ENCODE measurements at regions not wholly inside any gene's neighbourhood (a gene's known extent, or its start where the extent isn't known, plus 50 kb on each side); places are given as distances from the start of the nearest gene placed in this dataset.
"Not testable (repeated sequence)": the region's sequence is repeated elsewhere in the genome, so short reads cannot be mapped to it uniquely, and the experiment has no call there.

DNA sequence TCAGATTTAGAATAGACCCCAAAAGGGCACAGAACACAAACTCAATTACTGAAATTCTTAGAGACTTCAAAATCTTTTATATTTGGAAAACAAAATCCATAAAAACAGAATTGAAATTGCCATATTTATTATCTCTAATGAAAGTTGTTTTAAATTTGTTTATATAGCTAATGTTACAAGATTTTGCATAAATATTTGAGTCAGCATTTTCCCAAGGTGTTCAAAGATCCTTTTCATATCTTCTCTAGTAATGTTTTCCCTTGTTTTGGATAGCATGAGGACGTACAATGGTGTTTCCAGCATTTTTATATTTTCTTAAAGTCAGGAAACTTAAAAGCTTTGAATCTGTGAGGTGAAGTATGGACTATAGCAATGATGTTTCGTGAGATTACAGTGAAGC is 235.2 kb upstream of the EPHA7 start:
- TF ChIP-seq TCF4 (CRISPR knock-in tag; IDR thresholded peaks at IDR 0.05; ENCODE audit: borderline replicate concordance) (no peak), BACH2 (CRISPR knock-in tag; IDR thresholded peaks at IDR 0.05; ENCODE audit: borderline replicate concordance) (no peak), SNAI2 (CRISPR knock-in tag; IDR thresholded peaks at IDR 0.05) (no peak), ZFP3 (CRISPR knock-in tag; IDR thresholded peaks at IDR 0.05) (no peak), TOX (CRISPR knock-in tag; IDR thresholded peaks at IDR 0.05; ENCODE audit: borderline replicate concordance) (no peak), ZFP30 (CRISPR knock-in tag; IDR thresholded peaks at IDR 0.05) (no peak), RARB (CRISPR knock-in tag; IDR thresholded peaks at IDR 0.05) (no peak)
- TF ChIP-seq, protein P1, sequence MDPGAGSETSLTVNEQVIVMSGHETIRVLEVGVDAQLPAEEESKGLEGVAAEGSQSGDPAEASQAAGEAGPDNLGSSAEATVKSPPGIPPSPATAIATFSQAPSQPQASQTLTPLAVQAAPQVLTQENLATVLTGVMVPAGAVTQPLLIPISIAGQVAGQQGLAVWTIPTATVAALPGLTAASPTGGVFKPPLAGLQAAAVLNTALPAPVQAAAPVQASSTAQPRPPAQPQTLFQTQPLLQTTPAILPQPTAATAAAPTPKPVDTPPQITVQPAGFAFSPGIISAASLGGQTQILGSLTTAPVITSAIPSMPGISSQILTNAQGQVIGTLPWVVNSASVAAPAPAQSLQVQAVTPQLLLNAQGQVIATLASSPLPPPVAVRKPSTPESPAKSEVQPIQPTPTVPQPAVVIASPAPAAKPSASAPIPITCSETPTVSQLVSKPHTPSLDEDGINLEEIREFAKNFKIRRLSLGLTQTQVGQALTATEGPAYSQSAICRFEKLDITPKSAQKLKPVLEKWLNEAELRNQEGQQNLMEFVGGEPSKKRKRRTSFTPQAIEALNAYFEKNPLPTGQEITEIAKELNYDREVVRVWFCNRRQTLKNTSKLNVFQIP (CRISPR knock-in tag; IDR thresholded peaks at IDR 0.05; ENCODE audit: borderline replicate concordance, low read depth) = no peak
- ATAC-seq = no peak

DNA sequence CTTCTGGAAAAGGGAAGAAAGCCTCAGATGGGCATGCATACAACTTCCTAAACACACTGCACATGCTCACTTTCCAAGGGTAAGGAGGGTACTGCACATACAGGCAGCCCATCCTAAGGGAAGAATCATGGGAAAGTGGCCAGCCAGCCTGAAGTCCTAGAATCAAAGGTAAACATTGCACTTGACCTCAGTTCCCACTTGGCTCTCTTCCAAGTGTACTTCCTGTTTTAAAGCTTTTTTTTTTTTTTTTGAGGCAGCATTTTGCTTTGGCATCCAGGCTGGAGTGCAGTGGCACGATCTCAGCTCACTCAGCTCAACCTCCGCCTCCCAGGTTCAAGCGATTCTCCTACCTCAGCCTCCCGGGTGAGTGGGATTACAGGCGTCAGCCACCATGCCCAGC is 225.3 kb upstream of the EPHA7 start:
- ATAC-seq = no peak
- TF ChIP-seq ZNF565 (CRISPR knock-in tag; conservative IDR thresholded peaks at IDR 0.05; ENCODE audit: low read depth) (no peak), ZFP3 (CRISPR knock-in tag; IDR thresholded peaks at IDR 0.05) (no peak), OSR1 (CRISPR knock-in tag; IDR thresholded peaks at IDR 0.05) (no peak), BACH2 (CRISPR knock-in tag; IDR thresholded peaks at IDR 0.05; ENCODE audit: borderline replicate concordance) (no peak)

DNA sequence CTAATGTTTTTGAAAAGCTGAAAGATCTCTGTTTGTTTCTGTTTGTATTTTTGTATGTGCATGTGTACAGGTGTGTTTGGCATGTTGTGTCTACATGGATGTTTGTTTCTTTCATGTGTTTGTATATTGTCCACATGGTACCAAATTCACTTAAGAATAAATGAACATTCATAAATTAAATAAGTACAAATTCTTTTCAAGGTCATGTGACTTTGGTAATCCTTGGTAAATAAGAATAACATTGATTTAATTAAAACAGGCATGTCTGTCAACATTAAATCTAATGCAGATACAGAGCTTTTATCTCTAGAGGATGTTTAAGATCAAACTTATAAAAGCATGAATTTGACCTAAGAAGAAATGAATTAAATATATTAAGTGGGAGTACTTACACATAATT is 219.8 kb upstream of the EPHA7 start:
- no peak for ATAC-seq
- no peak for TF ChIP-seq SNAI2 (CRISPR knock-in tag; IDR thresholded peaks at IDR 0.05)
- TF ChIP-seq ZFP30 (CRISPR knock-in tag; IDR thresholded peaks at IDR 0.05) = no peak
- no peak for TF ChIP-seq ZNF70 (CRISPR knock-in tag; IDR thresholded peaks at IDR 0.05)
- TF ChIP-seq PPARA (CRISPR knock-in tag; IDR thresholded peaks at IDR 0.05; ENCODE audit: borderline replicate concordance) = no peak

DNA sequence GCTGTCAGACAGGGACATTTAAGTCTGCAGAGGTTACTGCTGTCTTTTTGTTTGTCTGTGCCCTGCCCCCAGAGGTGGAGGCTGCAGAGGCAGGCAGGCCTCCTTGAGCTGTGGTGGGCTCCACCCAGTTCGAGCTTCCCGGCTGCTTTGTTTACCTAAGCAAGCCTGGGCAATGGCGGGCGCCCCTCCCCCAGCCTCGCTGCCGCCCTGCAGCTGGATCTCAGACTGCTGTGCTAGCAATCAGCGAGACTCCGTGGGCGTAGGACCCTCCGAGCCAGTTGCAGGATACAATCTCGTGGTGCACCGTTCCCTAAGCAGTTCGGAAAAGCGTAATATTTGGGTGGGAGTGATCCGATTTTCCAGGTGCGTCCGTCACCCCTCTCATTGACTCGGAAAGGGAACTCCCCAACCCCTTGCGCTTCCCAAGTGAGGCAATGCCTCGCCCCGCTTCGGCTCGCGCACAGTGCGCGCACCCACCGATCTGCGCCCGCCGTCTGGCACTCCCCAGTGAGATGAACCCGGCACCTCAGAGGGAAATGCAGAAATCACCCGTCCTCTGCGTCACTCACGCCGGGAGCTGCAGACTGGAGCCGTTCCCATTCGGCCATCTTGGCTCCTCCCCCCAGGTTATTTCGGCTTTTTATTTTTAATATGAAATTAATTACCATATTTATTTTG is 217.8 kb upstream of the EPHA7 start:
- not testable (repeated sequence) for ATAC-seq

DNA sequence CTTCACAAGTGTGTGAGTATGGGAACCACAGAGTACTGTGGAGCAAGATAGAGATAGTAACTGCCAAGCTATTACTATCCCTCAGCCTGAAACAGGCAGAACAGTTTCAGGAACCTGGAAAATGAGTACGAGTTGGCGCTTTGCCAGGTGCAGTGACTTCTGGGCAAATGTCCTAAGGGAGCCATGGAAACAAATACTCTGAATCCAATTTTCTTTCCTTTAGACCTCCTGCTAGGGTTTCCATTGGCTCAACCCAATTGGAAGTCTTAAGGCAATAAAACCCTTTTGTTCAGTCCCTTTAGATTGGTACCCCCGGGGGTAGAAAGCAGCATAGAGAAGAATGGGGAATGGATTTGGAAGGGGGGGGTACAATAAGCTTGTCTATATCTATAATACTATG is 205.0 kb upstream of the EPHA7 start:
- ATAC-seq = no peak
- TF ChIP-seq, protein P2, sequence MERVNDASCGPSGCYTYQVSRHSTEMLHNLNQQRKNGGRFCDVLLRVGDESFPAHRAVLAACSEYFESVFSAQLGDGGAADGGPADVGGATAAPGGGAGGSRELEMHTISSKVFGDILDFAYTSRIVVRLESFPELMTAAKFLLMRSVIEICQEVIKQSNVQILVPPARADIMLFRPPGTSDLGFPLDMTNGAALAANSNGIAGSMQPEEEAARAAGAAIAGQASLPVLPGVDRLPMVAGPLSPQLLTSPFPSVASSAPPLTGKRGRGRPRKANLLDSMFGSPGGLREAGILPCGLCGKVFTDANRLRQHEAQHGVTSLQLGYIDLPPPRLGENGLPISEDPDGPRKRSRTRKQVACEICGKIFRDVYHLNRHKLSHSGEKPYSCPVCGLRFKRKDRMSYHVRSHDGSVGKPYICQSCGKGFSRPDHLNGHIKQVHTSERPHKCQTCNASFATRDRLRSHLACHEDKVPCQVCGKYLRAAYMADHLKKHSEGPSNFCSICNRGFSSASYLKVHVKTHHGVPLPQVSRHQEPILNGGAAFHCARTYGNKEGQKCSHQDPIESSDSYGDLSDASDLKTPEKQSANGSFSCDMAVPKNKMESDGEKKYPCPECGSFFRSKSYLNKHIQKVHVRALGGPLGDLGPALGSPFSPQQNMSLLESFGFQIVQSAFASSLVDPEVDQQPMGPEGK (CRISPR knock-in tag; IDR thresholded peaks at IDR 0.05; ENCODE audit: borderline replicate concordance) = no peak
- TF ChIP-seq, protein P1 (CRISPR knock-in tag; IDR thresholded peaks at IDR 0.05; ENCODE audit: borderline replicate concordance, low read depth) = no peak
- TF ChIP-seq ZFP30 (CRISPR knock-in tag; IDR thresholded peaks at IDR 0.05) (no peak), RARB (CRISPR knock-in tag; IDR thresholded peaks at IDR 0.05) (no peak), ZNF70 (CRISPR knock-in tag; IDR thresholded peaks at IDR 0.05) (no peak), TCF4 (CRISPR knock-in tag; IDR thresholded peaks at IDR 0.05; ENCODE audit: borderline replicate concordance) (no peak), ZNF8 (CRISPR knock-in tag; IDR thresholded peaks at IDR 0.05) (no peak), ZFP3 (CRISPR knock-in tag; IDR thresholded peaks at IDR 0.05) (no peak), ESRRG (CRISPR knock-in tag; IDR thresholded peaks at IDR 0.05) (no peak), ISL1 (CRISPR knock-in tag; IDR thresholded peaks at IDR 0.05) (no peak), OSR1 (CRISPR knock-in tag; IDR thresholded peaks at IDR 0.05) (no peak)

DNA sequence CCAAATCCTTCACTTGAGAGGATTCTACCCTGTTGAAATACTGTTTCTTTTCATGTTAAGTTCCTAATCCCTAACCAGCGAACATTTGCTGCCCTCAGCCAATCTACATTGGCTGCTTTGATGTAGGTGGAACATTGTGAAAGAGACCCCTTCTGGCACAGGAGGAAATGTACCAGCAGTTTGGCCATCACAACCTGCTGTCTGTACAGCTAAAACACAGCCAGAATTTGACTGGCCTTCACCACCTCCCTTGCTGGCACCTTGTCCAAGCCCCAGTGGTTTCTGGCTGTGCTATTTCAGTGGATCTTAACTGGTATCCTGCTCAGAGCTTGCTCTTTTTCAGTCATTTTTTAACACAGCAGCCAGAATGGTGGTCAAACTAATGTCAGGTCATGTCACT is 202.1 kb upstream of the EPHA7 start:
- no peak for ATAC-seq
- TF ChIP-seq ZNF8 (CRISPR knock-in tag; IDR thresholded peaks at IDR 0.05) (no peak), ZC3H10 (CRISPR knock-in tag; IDR thresholded peaks at IDR 0.05) (no peak), ZNF565 (CRISPR knock-in tag; conservative IDR thresholded peaks at IDR 0.05; ENCODE audit: low read depth) (no peak), ZFP30 (CRISPR knock-in tag; IDR thresholded peaks at IDR 0.05) (no peak), GLIS3 (CRISPR knock-in tag; IDR thresholded peaks at IDR 0.05) (no peak), ESRRG (CRISPR knock-in tag; IDR thresholded peaks at IDR 0.05) (no peak), SNAI2 (CRISPR knock-in tag; IDR thresholded peaks at IDR 0.05) (no peak)

Measured in SK-N-SH treated with all-trans-retinoic acid at 6 μM for 48 hours (cell line).